Activated T-cell treated with anti-CD3 and anti-CD28 coated beads for 4 hours (primary cell): ENCODE measurements at regions not wholly inside any gene's neighbourhood (a gene's known extent, or its start where the extent isn't known, plus 50 kb on each side); places are given as distances from the start of the nearest gene placed in this dataset.

Experiments
- DNase-seq: peaks from one replicate; pipeline ENCODE4 v3.0.0-alpha.2; 2020

GRCh38 chrY:19354061-19354856, 390.3 kb downstream of the KDM5D start:
- no peak for DNase-seq

GRCh38 chrY:19351616-19352015, 392.9 kb downstream of the KDM5D start:
- DNase-seq = no peak

- no peak for DNase-seq
Observed at GRCh38 chrY:19321701-19322100, 422.8 kb downstream of the KDM5D start.

- no peak for DNase-seq
Observed at GRCh38 chrY:19319135-19319534, 425.4 kb downstream of the KDM5D start.

GRCh38 chrY:19317271-19317987, 427.1 kb downstream of the KDM5D start:
- DNase-seq = no peak

GRCh38 chrY:19307627-19308026, 436.9 kb downstream of the KDM5D start:
- no peak for DNase-seq

GRCh38 chrY:19303136-19303535, 441.4 kb downstream of the KDM5D start:
- DNase-seq = no peak

GRCh38 chrY:19290925-19291324, 453.6 kb downstream of the KDM5D start:
- DNase-seq = no peak

- DNase-seq = no peak
Observed at GRCh38 chrY:19274076-19274475, 470.4 kb downstream of the KDM5D start.

GRCh38 chrY:19268331-19268730, 476.2 kb downstream of the KDM5D start:
- DNase-seq = no peak

- no peak for DNase-seq
Observed at GRCh38 chrY:19265404-19265803, 479.1 kb downstream of the KDM5D start.

GRCh38 chrY:19262310-19262709, 482.2 kb downstream of the KDM5D start:
- DNase-seq = no peak

GRCh38 chrY:19232276-19232994, 458.9 kb upstream of the HSFY2 start:
- no peak for DNase-seq

- no peak for DNase-seq
Observed at GRCh38 chrY:19220784-19221183, 447.2 kb upstream of the HSFY2 start.

- no peak for DNase-seq
Observed at GRCh38 chrY:19208915-19209314, 435.4 kb upstream of the HSFY2 start.

- no peak for DNase-seq
Observed at GRCh38 chrY:19207048-19207447, 433.5 kb upstream of the HSFY2 start.

GRCh38 chrY:19180824-19181223, 407.3 kb upstream of the HSFY2 start:
- no peak for DNase-seq

- no peak for DNase-seq
Observed at GRCh38 chrY:19168202-19168565, 394.6 kb upstream of the HSFY2 start.

GRCh38 chrY:19167319-19168201, 394.0 kb upstream of the HSFY2 start:
- no peak for DNase-seq

- no peak for DNase-seq
Observed at GRCh38 chrY:19148783-19149182, 375.2 kb upstream of the HSFY2 start.

GRCh38 chrY:19146296-19146695, 372.8 kb upstream of the HSFY2 start:
- DNase-seq = no peak

- no peak for DNase-seq
Observed at GRCh38 chrY:19142093-19142492, 368.6 kb upstream of the HSFY2 start.
